Activated CD4-positive, alpha-beta T cell treated with anti-CD3 and anti-CD28 coated beads for 48 hours (primary cell): ENCODE measurements at regions not wholly inside any gene's neighbourhood (a gene's known extent, or its start where the extent isn't known, plus 50 kb on each side); places are given as distances from the start of the nearest gene placed in this dataset.

Experiments
- DNase-seq: peaks from one replicate; pipeline ENCODE4 v3.0.0-alpha.2; 2020

- DNase-seq, result no peak
Observed at GRCh38 chr4:116870686-116871085, 214.7 kb downstream of the TRAM1L1 start.

GRCh38 chr4:116866106-116866505 is 219.3 kb downstream of the TRAM1L1 start:
- no peak for DNase-seq

GRCh38 chr4:116862592-116862991 is 222.8 kb downstream of the TRAM1L1 start:
- DNase-seq, result no peak

- no peak for DNase-seq
Observed at GRCh38 chr4:116860891-116861290, 224.5 kb downstream of the TRAM1L1 start.

- no peak for DNase-seq
Observed at GRCh38 chr4:116849620-116850019, 235.8 kb downstream of the TRAM1L1 start.

- no peak for DNase-seq
Observed at GRCh38 chr4:116847616-116848015, 237.8 kb downstream of the TRAM1L1 start.

GRCh38 chr4:116839826-116840225 is 245.6 kb downstream of the TRAM1L1 start:
- DNase-seq, result no peak

- no peak for DNase-seq
Observed at GRCh38 chr4:116838609-116839008, 246.8 kb downstream of the TRAM1L1 start.

DNA sequence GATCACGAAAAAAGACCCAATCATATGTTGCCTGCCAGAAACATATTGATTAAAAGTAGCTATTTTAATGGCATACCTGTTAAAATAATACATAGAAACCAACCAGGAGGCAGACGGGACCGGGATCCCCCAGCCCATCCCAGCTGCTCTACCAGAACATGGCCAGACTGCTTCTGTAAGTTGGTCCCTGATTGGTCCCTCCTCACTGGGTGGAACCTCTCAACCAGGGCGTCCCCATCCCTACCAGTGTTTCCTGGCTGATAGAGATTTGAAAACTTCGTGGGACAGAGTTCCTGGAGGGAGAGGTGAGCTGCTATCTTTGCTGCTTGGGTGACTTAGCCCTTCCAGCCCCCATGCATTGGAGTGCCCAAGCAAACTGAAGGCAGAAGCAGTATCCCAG is 256.2 kb downstream of the TRAM1L1 start:
- DNase-seq, result no peak

GRCh38 chr4:116824172-116824571 is 261.2 kb downstream of the TRAM1L1 start:
- DNase-seq, result no peak

GRCh38 chr4:116811730-116812129 is 273.6 kb downstream of the TRAM1L1 start:
- DNase-seq, result no peak

- DNase-seq, result no peak
Observed at GRCh38 chr4:116796022-116796421, 289.4 kb downstream of the TRAM1L1 start.

- no peak for DNase-seq
Observed at GRCh38 chr4:116788723-116789122, 296.7 kb downstream of the TRAM1L1 start.

- no peak for DNase-seq
Observed at GRCh38 chr4:116755051-116755450, 330.3 kb downstream of the TRAM1L1 start.

DNA sequence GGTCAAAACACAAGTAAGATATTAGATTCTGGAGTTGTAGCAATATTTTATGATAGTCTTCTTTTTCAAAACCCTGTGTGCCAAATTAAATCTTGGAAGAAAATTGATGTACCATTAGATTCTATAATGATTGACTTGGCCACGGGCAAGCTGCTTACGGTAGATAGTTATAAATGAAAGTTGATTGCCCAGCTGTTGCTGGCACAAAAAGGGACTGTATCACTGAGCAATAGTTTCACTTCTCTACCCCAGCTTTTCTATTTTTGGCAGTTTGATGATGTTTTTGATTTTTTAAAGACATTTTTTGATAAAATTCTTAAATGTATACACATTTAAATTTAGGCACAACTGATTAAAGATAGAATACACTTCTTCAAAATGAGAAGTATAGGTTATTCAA is 333.3 kb downstream of the TRAM1L1 start:
- DNase-seq, result no peak

DNA sequence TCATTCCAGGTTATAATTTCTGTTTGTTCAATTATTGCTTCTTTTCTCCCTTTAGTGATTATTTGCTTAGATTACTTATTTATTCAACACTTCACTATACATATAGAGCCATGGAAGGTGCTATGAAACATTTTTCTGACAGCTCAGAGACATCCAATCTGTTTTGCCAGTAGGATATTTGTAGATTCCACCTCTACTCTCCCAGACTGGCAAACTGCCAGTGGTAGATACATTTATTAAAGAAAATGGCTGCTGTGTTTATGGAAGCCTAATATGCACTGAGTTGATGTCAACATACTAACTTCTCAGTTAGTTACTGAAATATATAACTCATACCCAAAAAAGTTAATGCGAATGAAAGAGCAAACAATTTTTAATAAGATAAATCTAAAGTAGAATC is 348.6 kb downstream of the TRAM1L1 start:
- no peak for DNase-seq

DNA sequence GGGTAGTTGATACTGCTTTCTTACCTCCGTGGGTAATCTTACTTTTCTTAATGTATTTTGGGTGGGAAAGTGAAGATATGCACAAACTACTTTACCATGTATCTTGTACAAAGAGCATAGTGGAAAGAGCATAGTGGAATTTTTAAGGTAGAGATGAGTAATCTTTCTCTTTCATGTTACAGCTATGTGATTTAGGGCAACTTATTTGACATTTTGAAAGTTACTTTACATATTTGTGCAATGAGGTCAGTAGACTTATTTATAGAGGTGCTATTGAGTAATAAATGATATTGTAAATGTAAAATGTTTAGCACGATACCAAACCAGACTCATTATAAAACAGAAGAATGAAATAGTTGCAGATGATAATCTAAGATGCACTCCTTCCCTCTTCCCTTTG is 351.2 kb downstream of the TRAM1L1 start:
- DNase-seq, result no peak

DNA sequence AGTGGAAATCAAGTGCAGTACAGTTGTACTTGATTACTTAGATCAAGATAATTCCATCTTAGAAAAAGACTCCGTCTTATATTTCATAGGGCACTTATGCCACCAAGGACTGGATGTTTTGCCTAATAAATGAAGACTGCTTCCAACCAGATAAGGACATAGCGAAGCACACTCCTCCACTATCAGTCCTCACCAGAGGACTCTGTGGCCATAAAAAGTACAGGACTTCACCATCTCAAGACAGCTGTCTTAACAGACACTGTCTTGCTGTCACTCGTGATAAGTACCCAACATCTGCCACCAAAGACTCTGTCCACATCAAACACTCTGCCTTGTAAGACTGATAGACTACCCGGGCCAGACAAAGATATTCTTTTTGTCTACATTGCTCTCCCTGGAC is 352.0 kb downstream of the TRAM1L1 start:
- no peak for DNase-seq

- DNase-seq, result no peak
Observed at GRCh38 chr4:116726523-116726922, 358.9 kb downstream of the TRAM1L1 start.

DNA sequence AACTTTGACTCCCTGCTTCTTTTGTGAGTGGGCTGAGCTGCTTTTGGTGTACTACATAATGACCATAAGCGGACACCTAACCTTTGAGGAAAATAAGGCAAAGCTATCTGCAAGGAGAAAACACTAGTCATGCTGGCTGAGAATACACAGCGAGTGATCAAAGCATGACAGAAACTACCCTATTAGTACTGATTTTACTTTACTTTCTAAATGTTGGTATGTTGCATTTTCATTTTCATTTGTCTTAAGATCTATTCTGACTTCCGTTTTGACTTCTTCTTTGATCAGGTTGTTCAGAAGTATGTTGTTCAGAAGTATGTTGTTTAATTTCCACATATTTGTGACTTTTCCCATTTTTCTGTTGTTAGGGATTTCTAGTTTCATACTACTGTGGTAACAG is 361.1 kb downstream of the TRAM1L1 start:
- DNase-seq, result no peak

DNA sequence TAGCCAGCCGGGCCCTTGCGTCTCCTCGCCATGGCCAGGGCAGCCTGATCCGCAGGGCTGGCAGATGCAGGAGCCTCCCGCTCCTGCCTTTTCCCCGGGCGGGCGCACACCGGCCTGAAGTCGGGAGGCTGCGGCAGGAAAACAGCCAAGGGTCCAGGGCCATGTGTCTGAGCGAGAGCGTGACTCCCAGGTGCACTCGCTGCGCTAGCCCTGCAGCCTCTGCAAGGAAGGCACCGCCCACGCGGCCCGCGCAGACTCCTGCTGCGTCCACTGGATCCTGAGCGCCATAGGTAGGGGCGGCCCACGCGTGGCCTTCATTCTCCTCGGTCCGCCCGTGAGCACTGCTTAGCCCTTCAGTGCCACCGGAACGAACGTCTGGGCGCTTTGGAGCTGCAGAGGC is 379.9 kb downstream of the TRAM1L1 start:
- no peak for DNase-seq

GRCh38 chr4:116702949-116703348 is 382.4 kb downstream of the TRAM1L1 start:
- DNase-seq, result no peak

- DNase-seq, result no peak
Observed at GRCh38 chr4:116688536-116688935, 396.8 kb downstream of the TRAM1L1 start.

DNA sequence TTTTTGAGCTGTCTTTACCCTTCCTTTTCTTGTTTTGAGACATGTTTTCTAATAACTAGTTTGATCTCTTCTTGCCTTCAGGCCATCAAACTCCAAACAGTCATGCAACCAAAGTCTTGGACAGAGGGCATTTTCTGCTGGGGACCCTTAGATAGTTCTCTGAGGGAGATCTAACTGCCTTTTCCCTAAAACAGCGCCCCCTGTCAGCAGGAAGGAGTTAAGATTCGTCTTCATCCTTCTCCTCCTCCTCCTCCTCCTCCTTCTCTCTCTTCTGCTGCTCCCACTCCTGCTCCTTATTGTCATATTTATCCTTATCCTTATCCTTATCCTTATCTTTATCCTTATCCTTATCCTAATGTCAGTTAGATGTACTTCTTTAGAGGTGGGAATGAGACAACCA is 417.2 kb downstream of the TRAM1L1 start:
- no peak for DNase-seq

DNA sequence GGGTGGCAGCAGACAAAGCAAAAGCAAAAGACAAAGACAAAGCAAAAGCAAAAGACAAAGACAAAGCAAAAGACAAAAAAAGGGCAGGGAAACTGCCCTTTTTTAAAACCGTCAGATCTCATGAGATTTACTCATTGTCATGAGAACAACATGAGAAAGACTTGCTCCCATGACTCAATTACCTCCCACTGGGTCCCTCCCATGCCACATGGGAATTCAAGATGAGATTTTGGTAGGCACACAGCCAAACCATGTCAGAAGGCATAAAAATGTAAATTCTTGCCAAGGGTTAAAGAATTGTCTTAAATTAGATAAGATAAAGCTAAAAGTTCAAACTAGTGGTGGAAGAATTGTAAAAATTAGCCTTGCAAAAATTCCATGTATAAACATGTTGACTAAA is 419.7 kb downstream of the TRAM1L1 start:
- no peak for DNase-seq

- DNase-seq, result no peak
Observed at GRCh38 chr4:116664198-116664597, 421.2 kb downstream of the TRAM1L1 start.
